ENCODE measurements at regions not wholly inside any gene's neighbourhood (a gene's known extent, or its start where the extent isn't known, plus 50 kb on each side); places are given as distances from the start of the nearest gene placed in this dataset.

- no peaks in the 10 kb centered on the region for H3K36me3 ChIP-seq (ENCODE audit: control insufficient read depth, insufficient read depth, low read length)
- H3K27ac Mint-ChIP-seq: no peak overlapping the region
- peaks cover 0 to 1% of the 10 kb centered on the region in 2 experiments for H3K9me3 ChIP-seq (ENCODE audit: control insufficient read depth in 2 of 2, low read length in 2 of 2)
- peaks cover 0 to 12% (median 4%) of the 10 kb centered on the region in 7 donors for H3K9me3 Mint-ChIP-seq
- no peak overlapping the region for H3K4me3 Mint-ChIP-seq
- H3K4me3 ChIP-seq (ENCODE audit: low read depth, low read length): no peak overlapping the region
- H3K36me3 Mint-ChIP-seq: no peaks in the 10 kb centered on the region
- H3K27me3 ChIP-seq (ENCODE audit: control insufficient read depth, insufficient read depth, low read length): no peaks in the 10 kb centered on the region
- DNase-seq (no peak), ATAC-seq (ENCODE audit: low read depth in 2 of 2) (no peak)
- no peaks in the 10 kb centered on the region for H3K27me3 Mint-ChIP-seq
- H3K4me1 ChIP-seq (ENCODE audit: control insufficient read depth, insufficient read depth, low read length, poor library complexity, severe bottlenecking): no peaks in the 10 kb centered on the region
- no peak overlapping the region for H3K27ac ChIP-seq (ENCODE audit: insufficient read depth, low read length, poor library complexity, severe bottlenecking)
- H3K4me1 Mint-ChIP-seq: no peaks in the 10 kb centered on the region
Measured at GRCh38 chr17:71183066-71183660, 937.7 kb upstream of the SOX9 start.

- H3K27ac Mint-ChIP-seq: no peak overlapping the region
- DNase-seq (no peak), ATAC-seq (ENCODE audit: low read depth in 2 of 2) (no peak)
- Histone ChIP-seq H3K27ac (ENCODE audit: insufficient read depth, low read length, poor library complexity, severe bottlenecking) (no peak overlapping the region), H3K27me3 (ENCODE audit: control insufficient read depth, insufficient read depth, low read length) (no peaks in the 10 kb centered on the region), H3K36me3 (ENCODE audit: control insufficient read depth, insufficient read depth, low read length) (no peaks in the 10 kb centered on the region), H3K4me3 (ENCODE audit: low read depth, low read length) (no peak overlapping the region), H3K4me1 (ENCODE audit: control insufficient read depth, insufficient read depth, low read length, poor library complexity, severe bottlenecking) (no peaks in the 10 kb centered on the region), H3K9me3 (ENCODE audit: control insufficient read depth in 2 of 2, low read length in 2 of 2) (peaks cover 0 to 1% of the 10 kb centered on the region in 2 experiments)
- peaks cover 2 to 12% (median 5%) of the 10 kb centered on the region in 7 donors for H3K9me3 Mint-ChIP-seq
- no peaks in the 10 kb centered on the region for H3K27me3 Mint-ChIP-seq
- H3K4me3 Mint-ChIP-seq: no peak overlapping the region
- no peaks in the 10 kb centered on the region for H3K4me1 Mint-ChIP-seq
- H3K36me3 Mint-ChIP-seq: no peaks in the 10 kb centered on the region
Measured at GRCh38 chr17:71184716-71185115, 936.1 kb upstream of the SOX9 start.

GRCh38 chr17:71187145-71187878 is 933.5 kb upstream of the SOX9 start:
- H3K4me3 Mint-ChIP-seq: no peak overlapping the region
- Histone ChIP-seq H3K4me1 (ENCODE audit: control insufficient read depth, insufficient read depth, low read length, poor library complexity, severe bottlenecking) (no peaks in the 10 kb centered on the region), H3K36me3 (ENCODE audit: control insufficient read depth, insufficient read depth, low read length) (no peaks in the 10 kb centered on the region), H3K27me3 (ENCODE audit: control insufficient read depth, insufficient read depth, low read length) (no peaks in the 10 kb centered on the region), H3K4me3 (ENCODE audit: low read depth, low read length) (no peak overlapping the region), H3K27ac (ENCODE audit: insufficient read depth, low read length, poor library complexity, severe bottlenecking) (no peak overlapping the region), H3K9me3 (ENCODE audit: control insufficient read depth in 2 of 2, low read length in 2 of 2) (no peaks in the 10 kb centered on the region)
- no peaks in the 10 kb centered on the region for H3K36me3 Mint-ChIP-seq
- H3K27me3 Mint-ChIP-seq: no peaks in the 10 kb centered on the region
- H3K4me1 Mint-ChIP-seq: no peaks in the 10 kb centered on the region
- H3K9me3 Mint-ChIP-seq: peaks cover 5 to 19% (median 8%) of the 10 kb centered on the region in 7 donors
- ATAC-seq (ENCODE audit: low read depth in 2 of 2) (no peak), DNase-seq (no peak)
- no peak overlapping the region for H3K27ac Mint-ChIP-seq

GRCh38 chr17:71188811-71189492 is 931.9 kb upstream of the SOX9 start:
- Histone ChIP-seq H3K36me3 (ENCODE audit: control insufficient read depth, insufficient read depth, low read length) (no peaks in the 10 kb centered on the region), H3K9me3 (ENCODE audit: control insufficient read depth in 2 of 2, low read length in 2 of 2) (no peaks in the 10 kb centered on the region), H3K4me3 (ENCODE audit: low read depth, low read length) (no peak overlapping the region), H3K4me1 (ENCODE audit: control insufficient read depth, insufficient read depth, low read length, poor library complexity, severe bottlenecking) (no peaks in the 10 kb centered on the region), H3K27me3 (ENCODE audit: control insufficient read depth, insufficient read depth, low read length) (no peaks in the 10 kb centered on the region), H3K27ac (ENCODE audit: insufficient read depth, low read length, poor library complexity, severe bottlenecking) (no peak overlapping the region)
- Mint-ChIP-seq H3K4me3 (no peak overlapping the region), H3K9me3 (peaks cover 5 to 24% (median 10%) of the 10 kb centered on the region in 7 donors), H3K27me3 (no peaks in the 10 kb centered on the region), H3K4me1 (no peaks in the 10 kb centered on the region), H3K27ac (no peak overlapping the region), H3K36me3 (no peaks in the 10 kb centered on the region)
- no peak for DNase-seq
- no peak for ATAC-seq (ENCODE audit: low read depth in 2 of 2)

GRCh38 chr17:71189493-71189831 is 931.4 kb upstream of the SOX9 start:
- Histone ChIP-seq H3K27me3 (ENCODE audit: control insufficient read depth, insufficient read depth, low read length) (no peaks in the 10 kb centered on the region), H3K4me3 (ENCODE audit: low read depth, low read length) (no peak overlapping the region), H3K36me3 (ENCODE audit: control insufficient read depth, insufficient read depth, low read length) (no peaks in the 10 kb centered on the region), H3K4me1 (ENCODE audit: control insufficient read depth, insufficient read depth, low read length, poor library complexity, severe bottlenecking) (no peaks in the 10 kb centered on the region), H3K27ac (ENCODE audit: insufficient read depth, low read length, poor library complexity, severe bottlenecking) (no peak overlapping the region), H3K9me3 (ENCODE audit: control insufficient read depth in 2 of 2, low read length in 2 of 2) (no peaks in the 10 kb centered on the region)
- no peaks in the 10 kb centered on the region for H3K27me3 Mint-ChIP-seq
- peaks cover 5 to 24% (median 12%) of the 10 kb centered on the region in 7 donors for H3K9me3 Mint-ChIP-seq
- H3K4me3 Mint-ChIP-seq: no peak overlapping the region
- H3K27ac Mint-ChIP-seq: no peak overlapping the region
- H3K4me1 Mint-ChIP-seq: no peaks in the 10 kb centered on the region
- no peaks in the 10 kb centered on the region for H3K36me3 Mint-ChIP-seq
- no peak for DNase-seq
- ATAC-seq (ENCODE audit: low read depth in 2 of 2): no peak

- H3K27me3 Mint-ChIP-seq: no peaks in the 10 kb centered on the region
Measured at GRCh38 chr17:71192039-71192555, 928.7 kb upstream of the SOX9 start.

GRCh38 chr17:71192848-71193247 is 928.0 kb upstream of the SOX9 start:
- no peak overlapping the region for H3K4me3 Mint-ChIP-seq

More at GRCh38 chr17:71192039-71192555, 928.7 kb upstream of the SOX9 start:
- Mint-ChIP-seq H3K27ac (no peak overlapping the region), H3K4me3 (no peak overlapping the region), H3K36me3 (no peaks in the 10 kb centered on the region), H3K9me3 (peaks cover 5 to 14% (median 12%) of the 10 kb centered on the region in 7 donors), H3K4me1 (no peaks in the 10 kb centered on the region)
- no peak overlapping the region for H3K27ac ChIP-seq (ENCODE audit: insufficient read depth, low read length, poor library complexity, severe bottlenecking)
- H3K9me3 ChIP-seq (ENCODE audit: control insufficient read depth in 2 of 2, low read length in 2 of 2): peaks cover 0 to 3% of the 10 kb centered on the region in 2 experiments
- no peak overlapping the region for H3K4me3 ChIP-seq (ENCODE audit: low read depth, low read length)
- no peaks in the 10 kb centered on the region for H3K4me1 ChIP-seq (ENCODE audit: control insufficient read depth, insufficient read depth, low read length, poor library complexity, severe bottlenecking)
- no peak for ATAC-seq (ENCODE audit: low read depth in 2 of 2)
- H3K27me3 ChIP-seq (ENCODE audit: control insufficient read depth, insufficient read depth, low read length): no peaks in the 10 kb centered on the region
- no peaks in the 10 kb centered on the region for H3K36me3 ChIP-seq (ENCODE audit: control insufficient read depth, insufficient read depth, low read length)
- no peak for DNase-seq

More at GRCh38 chr17:71192848-71193247, 928.0 kb upstream of the SOX9 start:
- Histone ChIP-seq H3K4me1 (ENCODE audit: control insufficient read depth, insufficient read depth, low read length, poor library complexity, severe bottlenecking) (no peaks in the 10 kb centered on the region), H3K4me3 (ENCODE audit: low read depth, low read length) (no peak overlapping the region), H3K27ac (ENCODE audit: insufficient read depth, low read length, poor library complexity, severe bottlenecking) (no peak overlapping the region), H3K36me3 (ENCODE audit: control insufficient read depth, insufficient read depth, low read length) (no peaks in the 10 kb centered on the region), H3K9me3 (ENCODE audit: control insufficient read depth in 2 of 2, low read length in 2 of 2) (peaks cover 0 to 3% of the 10 kb centered on the region in 2 experiments), H3K27me3 (ENCODE audit: control insufficient read depth, insufficient read depth, low read length) (no peaks in the 10 kb centered on the region)
- no peaks in the 10 kb centered on the region for H3K36me3 Mint-ChIP-seq
- H3K27ac Mint-ChIP-seq: no peak overlapping the region
- H3K4me1 Mint-ChIP-seq: no peaks in the 10 kb centered on the region
- H3K9me3 Mint-ChIP-seq: peaks cover 5 to 18% (median 12%) of the 10 kb centered on the region in 7 donors
- ATAC-seq (ENCODE audit: low read depth in 2 of 2) (no peak), DNase-seq (no peak)
- no peaks in the 10 kb centered on the region for H3K27me3 Mint-ChIP-seq
